A673 (cell line): ENCODE measurements at regions not wholly inside any gene's neighbourhood (a gene's known extent, or its start where the extent isn't known, plus 50 kb on each side); places are given as distances from the start of the nearest gene placed in this dataset.
"Not testable (repeated sequence)": the region's sequence is repeated elsewhere in the genome, so short reads cannot be mapped to it uniquely, and the experiment has no call there.

Experiments used
- BruUV-seq: library from RNA; stranded (reverse); fragments of 400-500 nt; replicated peaks from 2 replicates; lab custom pipeline; 2021; lab: Mats Ljungman, UMichigan
- CTCF ChIA-PET: fragments of 300-600 bp; sonication (Branson Sonifier 250); formaldehyde crosslinking; loops from one replicate; lab custom pipeline; 2022; ENCODE audit warnings: antibody characterized with exemption; lab: Charles Lee
- POLR2A ChIA-PET: fragments of 300-600 bp; sonication (Branson Sonifier 250); formaldehyde crosslinking; loops from one replicate; lab custom pipeline; 2022; ENCODE audit warnings: antibody characterized with exemption; ENCODE audit not compliant: low non-redundant PET; lab: Charles Lee
- DNase-seq: peaks from one replicate; pipeline ENCODE4 v3.0.0-alpha.2; 2015; ENCODE audit warnings: low spot score
- H3K27ac ChIP-seq: fragments of 200-600 bp; sonication (generic); 2 replicates; pipeline ENCODE4 v1.5.1; 2016; ENCODE audit warnings: mixed run types, low read depth, mild to moderate bottlenecking, mixed read lengths, antibody characterized with exemption, low read length; ENCODE audit not compliant: poor library complexity, severe bottlenecking
- H3K27me3 ChIP-seq: fragments of 200-600 bp; sonication (generic); replicated peaks from 2 replicates; pipeline ENCODE4 v1.6.1; 2017; ENCODE audit warnings: mixed run types, low read depth, mild to moderate bottlenecking, mixed read lengths, antibody characterized with exemption, low read length; ENCODE audit not compliant: insufficient read depth, poor library complexity
- H3K36me3 ChIP-seq: fragments of 200-600 bp; sonication (generic); 2 replicates; pipeline ENCODE4 v1.6.1; 2016; ENCODE audit warnings: mixed run types, mild to moderate bottlenecking, mixed read lengths, antibody characterized with exemption, low read length; ENCODE audit not compliant: insufficient read depth, poor library complexity, severe bottlenecking
- H3K4me1 ChIP-seq: fragments of 200-600 bp; sonication (generic); 2 replicates; pipeline ENCODE4 v1.6.1; 2017; ENCODE audit warnings: mixed run types, mild to moderate bottlenecking, mixed read lengths, antibody characterized with exemption, low read length; ENCODE audit not compliant: insufficient read depth, poor library complexity, severe bottlenecking
- H3K4me3 ChIP-seq: fragments of 200-600 bp; sonication (generic); 2 replicates; pipeline ENCODE4 v1.5.1; 2016; ENCODE audit warnings: low read depth, mixed run types, mild to moderate bottlenecking, mixed read lengths, low read length; ENCODE audit not compliant: poor library complexity, severe bottlenecking
- H3K9me3 ChIP-seq: fragments of 200-600 bp; sonication (generic); 2 replicates; pipeline ENCODE4 v1.6.1; 2016; ENCODE audit warnings: mixed run types, low read depth, mild to moderate bottlenecking, mixed read lengths, antibody characterized with exemption, low read length; ENCODE audit not compliant: poor library complexity, severe bottlenecking
- EZH2 ChIP-seq: fragments of 200-600 bp; sonication (generic); IDR thresholded peaks from 2 replicates; pipeline ENCODE4 v1.6.1; 2017; ENCODE audit warnings: borderline replicate concordance, low read depth, mild to moderate bottlenecking, mixed read lengths, antibody characterized with exemption, low read length; ENCODE audit not compliant: poor library complexity, severe bottlenecking
- intact Hi-C: fragments of 100-400 bp; cut with micrococcal nuclease; formaldehyde crosslinking; loops from one replicate; pipeline ENCODE4 v1.10.0; 2022; ENCODE audit not compliant: unreplicated experiment
- TF ChIP-seq, protein P1 (sequence below): fragments of 300-800, 200-600 bp; sonication (generic); conservative IDR thresholded peaks from 2 replicates; pipeline ENCODE4 v1.5.1; 2017; ENCODE audit warnings: low read depth, mild to moderate bottlenecking, antibody characterized with exemption, low read length, moderate library complexity, mixed read lengths

DNA sequence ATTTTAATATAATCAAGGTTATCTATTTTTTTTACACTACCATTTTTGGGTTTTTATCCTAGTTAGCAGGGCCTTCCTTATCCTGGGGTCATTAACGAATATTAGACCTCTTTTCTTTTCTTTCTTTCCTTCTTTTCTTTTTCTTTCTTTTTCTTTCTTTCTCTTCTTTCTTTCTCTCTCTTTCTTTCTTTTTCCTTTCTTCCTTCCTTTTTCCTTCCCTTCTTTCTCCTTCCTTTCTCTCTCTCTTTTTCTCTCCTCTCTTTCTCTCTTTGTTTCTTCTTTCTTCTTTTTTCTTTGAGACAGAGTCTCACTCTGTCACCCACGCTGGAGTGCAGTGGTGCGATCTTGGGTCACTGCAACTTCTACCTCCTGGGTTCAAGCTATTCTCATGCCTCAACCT is 120.4 kb upstream of the PDE7B start:
- H3K36me3 ChIP-seq, result no peaks in the 10 kb centered on the region
- intact Hi-C loops, result no loop called here
- H3K9me3 ChIP-seq, result no peaks in the 10 kb centered on the region
- DNase-seq, result no peak
- no TSS peak for BruUV-seq
- ChIA-PET POLR2A (no interaction called here), CTCF (no interaction called here)
- H3K27me3 ChIP-seq, result peaks cover 29% of the 10 kb centered on the region
- H3K27ac ChIP-seq, result no peak overlapping the region
- TF ChIP-seq, protein P1, sequence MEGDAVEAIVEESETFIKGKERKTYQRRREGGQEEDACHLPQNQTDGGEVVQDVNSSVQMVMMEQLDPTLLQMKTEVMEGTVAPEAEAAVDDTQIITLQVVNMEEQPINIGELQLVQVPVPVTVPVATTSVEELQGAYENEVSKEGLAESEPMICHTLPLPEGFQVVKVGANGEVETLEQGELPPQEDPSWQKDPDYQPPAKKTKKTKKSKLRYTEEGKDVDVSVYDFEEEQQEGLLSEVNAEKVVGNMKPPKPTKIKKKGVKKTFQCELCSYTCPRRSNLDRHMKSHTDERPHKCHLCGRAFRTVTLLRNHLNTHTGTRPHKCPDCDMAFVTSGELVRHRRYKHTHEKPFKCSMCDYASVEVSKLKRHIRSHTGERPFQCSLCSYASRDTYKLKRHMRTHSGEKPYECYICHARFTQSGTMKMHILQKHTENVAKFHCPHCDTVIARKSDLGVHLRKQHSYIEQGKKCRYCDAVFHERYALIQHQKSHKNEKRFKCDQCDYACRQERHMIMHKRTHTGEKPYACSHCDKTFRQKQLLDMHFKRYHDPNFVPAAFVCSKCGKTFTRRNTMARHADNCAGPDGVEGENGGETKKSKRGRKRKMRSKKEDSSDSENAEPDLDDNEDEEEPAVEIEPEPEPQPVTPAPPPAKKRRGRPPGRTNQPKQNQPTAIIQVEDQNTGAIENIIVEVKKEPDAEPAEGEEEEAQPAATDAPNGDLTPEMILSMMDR, result no peak
- TF ChIP-seq EZH2, result no peak
- H3K4me1 ChIP-seq, result no peaks in the 10 kb centered on the region
- H3K4me3 ChIP-seq, result no peak overlapping the region

DNA sequence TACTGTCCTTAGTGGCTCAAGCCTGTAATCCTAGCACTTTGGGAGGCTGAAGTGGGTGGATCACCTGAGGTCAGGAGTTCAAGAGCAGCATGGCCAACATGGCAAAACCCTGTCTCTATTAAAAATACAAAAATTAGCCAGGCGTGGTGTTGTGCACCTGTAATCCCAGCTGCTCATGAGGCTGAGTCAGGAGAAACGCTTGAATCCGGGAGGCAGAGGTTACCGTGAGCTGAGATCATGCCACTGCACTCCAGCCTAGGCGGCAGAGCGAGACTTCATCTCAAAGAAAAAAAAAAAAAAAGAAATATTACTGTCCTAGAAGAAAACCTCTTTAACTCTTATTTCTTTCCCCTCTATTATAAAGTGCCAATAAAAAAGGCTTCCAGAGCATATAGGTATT is 115.2 kb upstream of the PDE7B start:
- intact Hi-C loops, H3K4me1 ChIP-seq, CTCF ChIA-PET, H3K27ac ChIP-seq, DNase-seq, H3K4me3 ChIP-seq, H3K9me3 ChIP-seq, POLR2A ChIA-PET, BruUV-seq, H3K36me3 ChIP-seq: not testable (repeated sequence)
- peaks cover 47% of the 10 kb centered on the region for H3K27me3 ChIP-seq

DNA sequence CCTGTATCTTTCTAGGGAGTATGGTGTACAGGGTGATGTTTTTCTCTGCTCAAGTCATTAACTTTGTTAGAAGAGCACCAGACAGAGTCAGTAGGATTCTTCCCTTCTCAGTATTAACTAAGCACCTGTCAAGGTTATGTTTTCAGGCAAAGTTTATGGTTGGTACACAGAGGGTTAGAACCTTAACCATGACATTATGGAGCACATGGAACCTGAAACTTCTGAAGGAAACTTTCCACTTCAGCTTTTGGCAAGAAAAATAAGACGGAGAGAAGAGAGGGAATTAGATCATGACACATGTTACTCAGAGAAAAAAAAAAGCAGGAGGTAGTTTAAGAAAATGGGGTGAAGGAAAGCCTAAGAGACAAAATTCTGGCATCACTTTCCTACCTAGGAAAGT is 112.9 kb upstream of the PDE7B start:
- intact Hi-C loops, result no loop called here
- Histone ChIP-seq H3K27ac (no peak overlapping the region), H3K27me3 (peaks cover 56% of the 10 kb centered on the region), H3K4me1 (no peaks in the 10 kb centered on the region), H3K9me3 (no peaks in the 10 kb centered on the region), H3K36me3 (no peaks in the 10 kb centered on the region), H3K4me3 (no peak overlapping the region)
- CTCF ChIA-PET, result no interaction called here
- BruUV-seq, result no TSS peak
- TF ChIP-seq, protein P1, result no peak
- no peak for TF ChIP-seq EZH2
- POLR2A ChIA-PET, result no interaction called here
- DNase-seq, result no peak

DNA sequence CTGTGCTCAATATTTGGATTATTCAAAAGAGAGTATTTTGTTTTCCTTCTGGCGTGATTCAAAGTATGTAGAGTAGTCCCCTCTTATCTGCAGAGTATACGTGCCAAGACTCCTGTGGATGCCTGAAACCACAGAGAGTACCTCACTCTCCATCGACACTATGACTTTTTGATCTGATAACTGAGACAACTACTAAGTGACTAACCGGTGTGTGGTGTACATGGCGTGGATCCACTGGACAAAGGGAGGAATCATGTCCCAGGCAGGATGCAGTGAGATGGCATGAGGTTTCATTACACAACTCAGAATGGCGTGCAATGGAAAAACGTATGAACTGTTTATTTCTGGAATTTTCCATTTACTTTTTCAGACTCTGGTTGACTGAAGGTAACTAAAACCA is 112.2 kb upstream of the PDE7B start:
- no peaks in the 10 kb centered on the region for H3K9me3 ChIP-seq
- no peaks in the 10 kb centered on the region for H3K4me1 ChIP-seq
- POLR2A ChIA-PET, result no interaction called here
- no peak overlapping the region for H3K27ac ChIP-seq
- BruUV-seq, result no TSS peak
- no peak for TF ChIP-seq EZH2
- TF ChIP-seq, protein P1, result no peak
- H3K36me3 ChIP-seq, result no peaks in the 10 kb centered on the region
- DNase-seq, result no peak
- CTCF ChIA-PET, result no interaction called here
- intact Hi-C loops, result no loop called here
- H3K27me3 ChIP-seq, result peaks cover 53% of the 10 kb centered on the region
- H3K4me3 ChIP-seq, result no peak overlapping the region
